ENCODE measurements at regions not wholly inside any gene's neighbourhood (a gene's known extent, or its start where the extent isn't known, plus 50 kb on each side); places are given as distances from the start of the nearest gene placed in this dataset.

GRCh38 chr4:151922306-151922705 lies 161.5 kb upstream of the GATB start:
- DNase-seq = no peak

GRCh38 chr4:151921811-151922210 lies 161.0 kb upstream of the GATB start:
- DNase-seq = peak; percentile 21

GRCh38 chr4:151921386-151921785 lies 160.6 kb upstream of the GATB start:
- DNase-seq = peak; percentile 24

- no peak for DNase-seq
Observed at GRCh38 chr4:151917145-151917734, 156.4 kb upstream of the GATB start.

GRCh38 chr4:151912632-151913031 lies 151.8 kb upstream of the GATB start:
- no peak for DNase-seq

- no peak for DNase-seq
Observed at GRCh38 chr4:151911970-151912369, 151.2 kb upstream of the GATB start.

GRCh38 chr4:151908734-151909497 lies 148.1 kb upstream of the GATB start:
- DNase-seq = no peak

- DNase-seq = no peak
Observed at GRCh38 chr4:151908201-151908600, 147.4 kb upstream of the GATB start.

- no peak for DNase-seq
Observed at GRCh38 chr4:151906438-151906837, 145.6 kb upstream of the GATB start.

- no peak for DNase-seq
Observed at GRCh38 chr4:151905197-151905596, 144.4 kb upstream of the GATB start.

- DNase-seq = no peak
Observed at GRCh38 chr4:151901631-151902030, 140.8 kb upstream of the GATB start.

GRCh38 chr4:151896880-151897279 lies 136.1 kb upstream of the GATB start:
- no peak for DNase-seq

- no peak for DNase-seq
Observed at GRCh38 chr4:151895671-151896070, 134.9 kb upstream of the GATB start.

GRCh38 chr4:151894246-151894645 lies 133.4 kb upstream of the GATB start:
- no peak for DNase-seq

GRCh38 chr4:151888367-151888866 lies 127.6 kb upstream of the GATB start:
- no peak for DNase-seq

- DNase-seq = no peak
Observed at GRCh38 chr4:151887816-151888180, 127.0 kb upstream of the GATB start.

- DNase-seq = peak; percentile 31
Observed at GRCh38 chr4:151887031-151887815, 126.4 kb upstream of the GATB start.

- DNase-seq = no peak
Observed at GRCh38 chr4:151885123-151885522, 124.3 kb upstream of the GATB start.

GRCh38 chr4:151883747-151884146 lies 122.9 kb upstream of the GATB start:
- DNase-seq = no peak

GRCh38 chr4:151882072-151882803 lies 121.4 kb upstream of the GATB start:
- DNase-seq = no peak

- DNase-seq = no peak
Observed at GRCh38 chr4:151879705-151880445, 119.1 kb upstream of the GATB start.

- DNase-seq = no peak
Observed at GRCh38 chr4:151876381-151876988, 115.7 kb upstream of the GATB start.
